ENCODE measurements at regions not wholly inside any gene's neighbourhood (a gene's known extent, or its start where the extent isn't known, plus 50 kb on each side); places are given as distances from the start of the nearest gene placed in this dataset.

GRCh38 chr5:89374144-89374784 is 491.3 kb upstream of the MEF2C start:
- TF ChIP-seq CTCF (IDR thresholded peaks at IDR 0.05; ENCODE audit: insufficient read depth, low read length, poor library complexity, severe bottlenecking) (no peak), EZH2phosphoT487 (conservative IDR thresholded peaks at IDR 0.05; ENCODE audit: low read length) (no peak)

All from SU-DHL-6 (cell line).